ENCODE measurements at regions not wholly inside any gene's neighbourhood (a gene's known extent, or its start where the extent isn't known, plus 50 kb on each side); places are given as distances from the start of the nearest gene placed in this dataset.

DNA sequence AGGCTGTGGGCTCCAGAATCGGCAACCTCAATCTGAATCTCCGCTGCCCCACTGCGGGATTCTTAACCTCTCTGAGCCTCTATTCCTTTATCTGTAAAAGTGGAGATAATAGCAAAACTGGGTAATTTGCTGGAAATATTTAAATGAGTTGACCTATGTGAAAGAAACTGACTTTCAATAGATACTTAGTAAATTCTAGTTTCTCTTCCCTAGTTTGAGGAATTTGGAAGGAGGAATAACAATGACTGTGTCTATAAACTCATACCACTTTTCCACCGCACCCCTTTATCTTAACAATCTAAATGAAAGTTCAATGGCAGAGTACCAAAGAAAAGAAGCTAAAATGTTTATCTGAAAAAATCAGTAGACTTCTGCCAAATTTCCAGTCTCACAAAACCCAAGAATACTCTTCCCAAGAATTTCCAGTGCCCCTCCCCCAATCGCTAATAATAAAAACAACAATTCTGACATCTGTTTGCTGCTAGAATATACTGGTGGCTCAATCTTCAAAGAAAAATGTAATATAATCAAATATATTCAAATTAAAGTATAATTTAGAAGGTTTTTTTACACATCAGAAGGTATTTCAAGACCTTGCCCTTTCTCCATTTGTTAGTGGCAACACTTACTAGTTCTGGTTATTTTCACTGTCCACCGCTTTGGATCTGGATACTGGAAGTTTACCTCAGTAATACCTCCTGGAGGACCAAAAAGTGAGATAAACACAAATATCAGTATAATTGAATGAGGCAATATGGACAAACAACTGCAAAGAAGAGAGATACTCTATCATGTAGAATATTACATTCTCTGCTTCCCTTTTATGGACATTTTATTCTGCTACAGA, 171.2 kb downstream of the LTN1 start:
- in situ Hi-C loops (cut with HindIII; ENCODE audit: low pct_ligation_motif_present, low sequenced_read_pairs): no loop called here
- Histone ChIP-seq H3K27ac (no peak overlapping the region), H3K36me3 (replicated peaks) (no peaks in the 10 kb centered on the region), H3K27me3 (replicated peaks) (no peaks in the 10 kb centered on the region), H3K4me3 (ENCODE audit: low read depth, low read length) (no peak overlapping the region)
- DNase-seq: no peak
- TF ChIP-seq, protein P1, sequence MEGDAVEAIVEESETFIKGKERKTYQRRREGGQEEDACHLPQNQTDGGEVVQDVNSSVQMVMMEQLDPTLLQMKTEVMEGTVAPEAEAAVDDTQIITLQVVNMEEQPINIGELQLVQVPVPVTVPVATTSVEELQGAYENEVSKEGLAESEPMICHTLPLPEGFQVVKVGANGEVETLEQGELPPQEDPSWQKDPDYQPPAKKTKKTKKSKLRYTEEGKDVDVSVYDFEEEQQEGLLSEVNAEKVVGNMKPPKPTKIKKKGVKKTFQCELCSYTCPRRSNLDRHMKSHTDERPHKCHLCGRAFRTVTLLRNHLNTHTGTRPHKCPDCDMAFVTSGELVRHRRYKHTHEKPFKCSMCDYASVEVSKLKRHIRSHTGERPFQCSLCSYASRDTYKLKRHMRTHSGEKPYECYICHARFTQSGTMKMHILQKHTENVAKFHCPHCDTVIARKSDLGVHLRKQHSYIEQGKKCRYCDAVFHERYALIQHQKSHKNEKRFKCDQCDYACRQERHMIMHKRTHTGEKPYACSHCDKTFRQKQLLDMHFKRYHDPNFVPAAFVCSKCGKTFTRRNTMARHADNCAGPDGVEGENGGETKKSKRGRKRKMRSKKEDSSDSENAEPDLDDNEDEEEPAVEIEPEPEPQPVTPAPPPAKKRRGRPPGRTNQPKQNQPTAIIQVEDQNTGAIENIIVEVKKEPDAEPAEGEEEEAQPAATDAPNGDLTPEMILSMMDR (IDR thresholded peaks at IDR 0.05; ENCODE audit: low read depth, low read length, missing control alignments): no peak

DNA sequence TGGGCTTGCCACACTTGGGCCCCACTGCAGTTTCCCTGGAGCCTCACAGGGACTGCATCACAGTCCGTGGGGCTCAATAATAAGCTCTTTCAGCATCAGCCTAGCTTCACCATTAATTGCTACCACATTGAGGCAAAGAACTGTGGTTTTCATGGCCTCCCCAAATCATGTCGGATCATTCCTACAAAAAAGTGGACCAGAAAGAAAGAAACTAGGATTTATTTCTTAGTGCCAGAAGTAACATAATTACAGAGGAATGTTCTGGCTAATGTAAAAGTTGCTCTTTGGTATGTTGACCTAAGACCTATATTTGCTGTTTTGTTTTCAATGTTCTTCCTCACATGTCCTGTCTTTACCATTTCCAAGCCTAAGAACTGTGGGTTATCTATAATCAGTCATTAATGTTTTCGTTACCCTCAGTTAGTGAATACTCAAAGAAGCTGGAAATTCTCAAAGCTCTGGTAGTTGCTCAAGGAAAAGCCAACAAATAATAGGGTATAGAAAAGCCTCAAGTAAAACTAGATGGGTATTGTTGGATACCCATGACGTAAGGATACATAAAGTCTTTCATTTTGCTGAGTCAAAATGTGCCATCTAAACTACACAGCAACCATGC, 173.9 kb downstream of the LTN1 start:
- no peak for DNase-seq
- TF ChIP-seq, protein P1 (IDR thresholded peaks at IDR 0.05; ENCODE audit: low read depth, low read length, missing control alignments): no peak
- in situ Hi-C loops (cut with HindIII; ENCODE audit: low pct_ligation_motif_present, low sequenced_read_pairs): no loop called here
- no peaks in the 10 kb centered on the region for H3K27me3 ChIP-seq (replicated peaks)
- no peak overlapping the region for H3K27ac ChIP-seq
- H3K36me3 ChIP-seq (replicated peaks): no peaks in the 10 kb centered on the region
- no peak overlapping the region for H3K4me3 ChIP-seq (ENCODE audit: low read depth, low read length)

DNA sequence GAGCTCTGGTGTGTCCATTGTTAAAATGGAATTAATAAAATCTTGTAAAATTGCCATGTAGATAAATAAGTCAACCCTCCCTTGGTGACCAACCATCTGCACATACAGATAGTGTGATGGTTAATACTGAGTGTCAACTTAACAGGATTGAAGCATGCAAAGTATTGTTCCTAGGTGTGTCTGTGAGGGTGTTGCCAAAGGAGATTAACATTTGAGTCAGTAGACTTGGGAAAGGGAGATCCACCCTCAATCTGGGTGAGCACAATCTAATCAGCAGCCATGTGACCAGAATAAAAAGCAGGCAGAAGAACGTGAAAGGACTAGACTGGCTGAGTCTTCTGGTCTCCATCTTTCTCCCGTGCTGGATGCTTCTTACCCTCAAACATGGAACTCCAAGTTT, 174.8 kb downstream of the LTN1 start:
- Histone ChIP-seq H3K36me3 (replicated peaks) (no peaks in the 10 kb centered on the region), H3K27ac (no peak overlapping the region), H3K27me3 (replicated peaks) (no peaks in the 10 kb centered on the region), H3K4me3 (ENCODE audit: low read depth, low read length) (no peak overlapping the region)
- in situ Hi-C loops (cut with HindIII; ENCODE audit: low pct_ligation_motif_present, low sequenced_read_pairs): no loop called here
- TF ChIP-seq, protein P1 (IDR thresholded peaks at IDR 0.05; ENCODE audit: low read depth, low read length, missing control alignments): no peak
- DNase-seq: no peak

DNA sequence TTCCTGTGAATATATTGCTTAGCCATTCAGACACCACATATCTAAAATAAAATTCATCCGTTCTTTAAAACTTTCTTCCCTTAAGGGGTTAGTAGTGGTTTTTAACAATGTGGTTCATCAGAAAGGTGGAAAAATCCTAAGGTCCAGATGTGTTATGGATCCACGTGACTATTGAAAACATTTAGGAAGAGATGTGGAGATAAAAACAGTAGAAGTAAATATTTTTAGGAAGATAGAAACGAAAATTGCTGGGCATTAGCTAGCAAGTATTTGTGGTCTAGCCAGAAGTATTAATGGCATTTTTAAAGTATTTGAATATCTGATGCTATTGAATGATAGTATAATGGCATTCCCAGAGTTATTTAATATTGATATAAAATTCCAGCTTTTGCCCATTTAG, 180.8 kb downstream of the LTN1 start:
- Histone ChIP-seq H3K4me3 (ENCODE audit: low read depth, low read length) (no peak overlapping the region), H3K27me3 (replicated peaks) (no peaks in the 10 kb centered on the region), H3K27ac (no peak overlapping the region), H3K36me3 (replicated peaks) (no peaks in the 10 kb centered on the region)
- in situ Hi-C loops (cut with HindIII; ENCODE audit: low pct_ligation_motif_present, low sequenced_read_pairs): no loop called here
- TF ChIP-seq, protein P1 (IDR thresholded peaks at IDR 0.05; ENCODE audit: low read depth, low read length, missing control alignments): no peak
- no peak for DNase-seq

DNA sequence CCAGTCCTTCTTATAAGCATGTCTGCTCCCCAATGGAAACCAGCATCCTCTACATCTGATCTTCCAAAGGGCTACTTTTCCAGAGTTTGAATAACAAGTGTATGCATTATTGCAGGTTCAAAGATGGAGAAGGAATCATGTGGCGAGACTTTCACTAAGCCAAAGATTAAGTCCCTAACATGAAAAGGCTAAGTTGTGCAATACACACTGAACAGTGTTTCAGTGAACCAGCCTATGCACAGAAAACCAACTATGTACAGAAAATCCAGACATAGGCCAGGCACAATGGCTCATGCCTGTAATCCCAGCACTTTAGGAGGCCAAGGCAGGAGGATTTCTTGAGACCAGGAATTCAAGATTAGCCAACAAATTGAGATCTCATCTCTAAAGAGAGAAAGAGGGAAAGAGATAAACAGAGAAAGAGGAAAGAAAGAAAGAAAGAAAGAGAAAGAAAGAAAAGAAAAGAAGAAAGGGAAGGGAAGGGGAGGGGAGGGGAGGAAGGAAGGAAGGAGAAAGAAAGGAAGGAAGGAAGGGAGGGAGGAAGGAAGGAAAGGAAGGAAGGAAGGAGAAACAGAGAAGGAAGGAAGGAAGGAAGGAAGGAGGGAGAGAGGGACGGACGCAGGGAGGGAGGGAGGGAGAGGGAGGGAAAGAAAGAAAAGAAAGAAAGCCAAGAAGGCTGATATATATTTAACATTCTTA, 181.7 kb downstream of the LTN1 start:
- no peak for DNase-seq
- no peak overlapping the region for H3K4me3 ChIP-seq (ENCODE audit: low read depth, low read length)
- H3K36me3 ChIP-seq (replicated peaks): no peaks in the 10 kb centered on the region
- TF ChIP-seq, protein P1 (IDR thresholded peaks at IDR 0.05; ENCODE audit: low read depth, low read length, missing control alignments): no peak
- H3K27me3 ChIP-seq (replicated peaks): no peaks in the 10 kb centered on the region
- H3K27ac ChIP-seq: no peak overlapping the region
- in situ Hi-C loops (cut with HindIII; ENCODE audit: low pct_ligation_motif_present, low sequenced_read_pairs): no loop called here

All from brain microvascular endothelial cell (primary cell).